VCaP (cell line): ENCODE measurements at regions not wholly inside any gene's neighbourhood (a gene's known extent, or its start where the extent isn't known, plus 50 kb on each side); places are given as distances from the start of the nearest gene placed in this dataset.

Experiments
- H3K27ac ChIP-seq: fragments of 450-650 bp; 2 replicates; pipeline ENCODE4 v1.5.1; 2017
- CTCF ChIP-seq: fragments of 450-650 bp; conservative IDR thresholded peaks from 2 replicates; pipeline ENCODE4 v1.5.1; 2017; ENCODE audit warnings: mild to moderate bottlenecking, moderate library complexity

- no peak for TF ChIP-seq CTCF
- no peak overlapping the region for H3K27ac ChIP-seq
These were observed 253.0 kb downstream of the FOXL1 start for GRCh38 chr16:86831366-86831765.

DNA sequence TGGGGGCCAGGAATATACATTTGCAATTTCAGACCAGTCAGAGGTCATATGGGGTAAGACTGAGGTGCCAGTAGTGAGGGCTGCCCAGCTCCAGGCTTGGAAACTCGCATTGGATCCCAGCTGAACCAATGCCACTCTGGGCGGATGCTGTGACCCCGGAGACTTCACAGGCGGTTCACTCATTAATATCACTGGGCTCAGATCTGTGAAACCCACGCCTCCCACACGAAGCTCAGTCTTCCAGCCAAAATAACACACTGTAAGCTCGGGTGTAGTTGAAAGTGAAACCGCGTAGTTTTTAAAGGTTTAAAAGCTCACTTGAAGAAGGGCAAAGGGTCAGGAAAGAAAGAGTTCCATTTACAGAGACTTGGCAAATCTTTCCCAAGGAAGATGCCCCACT lies 254.8 kb downstream of the FOXL1 start:
- no peak overlapping the region for H3K27ac ChIP-seq
- TF ChIP-seq CTCF, result no peak

DNA sequence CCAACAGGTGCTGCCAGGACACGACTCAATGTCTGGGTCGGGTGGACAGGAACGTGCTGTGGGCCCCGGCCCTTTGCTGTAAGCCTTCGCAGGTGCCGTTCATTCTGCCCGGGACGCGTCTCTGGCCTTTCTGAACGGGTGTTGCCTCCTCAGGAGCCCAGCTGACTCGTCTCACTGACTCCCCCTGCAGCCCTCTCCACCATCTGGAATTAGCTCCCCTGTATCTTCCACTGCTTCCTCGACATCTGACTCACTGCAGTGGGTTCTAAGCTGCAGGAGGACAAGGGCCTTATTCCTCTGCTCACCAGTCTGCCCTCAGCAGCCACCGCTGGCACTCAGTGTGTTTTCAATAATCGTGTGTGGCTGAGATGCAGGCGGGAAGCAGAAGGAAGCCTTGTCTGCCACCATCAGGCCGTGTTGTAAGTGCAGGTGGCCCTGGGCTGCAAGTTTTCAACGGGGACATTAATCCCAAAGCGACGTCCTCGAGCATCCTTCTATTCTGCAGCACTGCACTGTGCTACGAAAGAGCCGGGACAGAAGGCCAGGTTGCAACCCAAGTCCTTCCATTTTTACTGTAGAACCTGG lies 256.2 kb downstream of the FOXL1 start:
- 0 out of 2 replicates have a peak, but pooled peaks have one; percentile 22 for TF ChIP-seq CTCF

DNA sequence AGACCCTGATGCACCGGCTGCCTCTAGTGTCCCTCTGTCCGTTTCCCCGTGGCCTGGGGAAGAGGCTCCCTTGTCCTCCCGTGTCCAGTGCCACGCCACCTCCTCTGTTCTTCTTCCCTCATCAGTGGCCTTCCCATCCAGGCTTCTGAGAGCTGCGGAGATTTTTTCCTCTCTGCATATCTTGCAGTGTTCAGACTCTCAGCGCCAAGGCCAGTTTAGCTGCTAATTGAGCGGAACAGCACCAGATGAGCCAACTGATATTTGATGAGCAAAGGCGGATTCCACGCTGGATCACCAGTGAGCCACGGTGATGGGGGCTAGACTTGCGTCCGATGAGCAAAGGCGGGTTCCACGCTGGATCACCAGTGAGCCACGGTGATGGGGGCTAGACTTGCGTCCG lies 257.6 kb downstream of the FOXL1 start:
- no peak overlapping the region for H3K27ac ChIP-seq
- no peak for TF ChIP-seq CTCF

More for the DNA sequence above, 256.2 kb downstream of the FOXL1 start:
- H3K27ac ChIP-seq, result no peak overlapping the region

DNA sequence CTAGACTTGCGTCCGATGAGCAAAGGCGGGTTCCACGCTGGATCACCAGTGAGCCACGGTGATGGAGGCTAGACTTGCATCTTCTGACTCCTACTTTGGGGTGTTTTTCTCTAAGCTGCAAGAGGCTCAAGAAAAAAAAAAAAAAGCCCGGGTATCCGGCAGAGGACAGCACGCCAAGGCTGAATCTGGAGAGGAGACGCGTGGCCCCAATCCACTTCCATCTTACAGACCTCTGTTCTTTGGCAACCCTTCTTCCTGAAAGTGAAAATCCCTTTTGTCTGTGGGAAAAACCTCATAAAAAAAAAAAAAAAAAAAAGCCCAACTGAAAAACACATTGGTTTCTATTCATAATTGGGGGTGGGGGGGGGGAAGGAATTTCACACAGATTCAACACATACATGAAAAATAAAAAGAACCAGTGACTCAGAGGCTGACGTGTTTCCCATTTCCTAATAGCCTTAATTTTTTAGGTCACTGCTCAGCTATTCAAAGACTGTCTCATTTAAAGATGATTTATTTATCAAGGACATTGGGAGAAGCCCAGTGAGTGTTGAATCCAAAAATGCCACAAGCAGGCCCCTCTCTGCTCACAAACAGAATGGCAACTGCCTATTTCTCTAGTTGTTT lies 258.3 kb downstream of the FOXL1 start:
- H3K27ac ChIP-seq, result no peak overlapping the region
- TF ChIP-seq CTCF, result no peak

DNA sequence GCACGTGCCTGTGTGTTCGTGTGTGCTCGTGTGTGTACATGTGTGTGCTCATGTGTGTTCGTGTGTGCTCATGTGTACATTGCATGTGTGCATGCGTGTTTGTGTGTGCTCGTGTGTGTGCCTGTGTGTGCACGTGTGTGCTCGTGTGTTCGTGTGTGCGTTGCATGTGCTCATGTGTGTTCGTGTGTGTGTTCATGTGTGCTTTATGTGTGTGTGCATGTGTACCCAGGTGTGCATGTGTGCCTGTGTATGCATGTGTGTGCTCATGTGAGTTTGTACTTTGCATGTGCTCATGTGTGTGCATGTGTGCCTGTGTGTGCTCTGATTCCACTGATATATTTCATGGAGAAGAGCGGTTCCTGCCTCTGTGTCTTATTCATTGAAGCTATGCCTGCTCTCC lies 265.5 kb downstream of the FOXL1 start:
- TF ChIP-seq CTCF, result no peak

DNA sequence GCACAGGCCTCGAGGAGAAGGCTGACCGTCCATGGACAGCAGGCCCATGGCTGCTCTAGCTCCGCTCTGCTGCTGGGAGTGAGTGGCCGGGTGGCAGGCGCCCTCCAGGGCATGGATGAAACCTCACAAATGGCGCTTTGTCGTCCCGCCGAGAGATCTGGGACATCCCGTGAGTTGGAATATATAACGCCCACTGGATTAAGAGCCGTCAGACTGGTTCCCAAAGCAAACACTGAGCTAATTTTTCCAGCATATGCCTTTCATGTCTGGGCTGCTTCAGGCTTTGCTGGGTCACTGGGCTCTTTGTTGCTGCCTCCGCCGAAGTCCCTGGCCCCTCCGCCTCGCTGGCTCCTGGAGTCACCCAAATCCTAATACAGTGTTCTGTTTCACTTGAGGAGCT lies 266.3 kb downstream of the FOXL1 start:
- H3K27ac ChIP-seq, result no peak overlapping the region
- no peak for TF ChIP-seq CTCF

More for the DNA sequence above, 265.5 kb downstream of the FOXL1 start:
- no peak overlapping the region for H3K27ac ChIP-seq
